RCC 7860 (cell line): ENCODE measurements at regions not wholly inside any gene's neighbourhood (a gene's known extent, or its start where the extent isn't known, plus 50 kb on each side); places are given as distances from the start of the nearest gene placed in this dataset.

Source experiments
- DNase-seq: peaks from one replicate; pipeline ENCODE4 v3.0.0-alpha.2; 2015; ENCODE audit warnings: low spot score
- FAIRE-seq: peaks from 2 replicates; lab custom pipeline; 2012; peaks lifted over from hg19 to GRCh38; lab: Jason Lieb, UNC

DNA sequence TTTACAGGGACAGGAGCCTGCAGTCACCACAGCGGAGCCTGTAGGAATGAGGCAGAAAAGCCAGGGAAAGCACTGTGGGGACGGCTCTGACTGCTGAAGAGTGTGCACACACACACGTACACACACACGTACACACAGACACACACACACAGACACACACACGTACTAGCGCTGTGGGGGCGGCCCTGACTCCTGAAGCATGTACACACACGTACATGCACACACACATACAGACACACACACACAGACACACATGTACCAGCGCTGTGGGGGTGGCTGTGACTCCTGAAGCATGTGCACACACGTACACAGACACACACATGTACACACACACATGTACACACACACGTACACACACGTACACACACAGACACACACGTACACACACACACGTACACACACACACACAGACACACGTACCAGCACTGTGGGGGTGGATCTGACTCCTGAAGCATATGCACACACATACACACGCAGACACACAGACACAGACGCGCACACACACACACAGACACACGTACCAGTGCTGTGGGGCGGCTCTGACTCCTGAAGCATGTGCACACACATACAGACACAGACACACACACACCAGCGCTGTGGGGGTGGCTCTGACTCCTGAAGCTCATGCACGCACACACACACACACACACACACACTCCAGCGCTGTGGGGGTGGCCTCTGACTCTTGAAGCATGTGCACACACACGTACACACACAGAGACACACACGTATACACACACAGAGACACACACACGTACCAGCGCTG, 127.3 kb downstream of the DLL1 start:
- DNase-seq (no peak), FAIRE-seq (no peak)

DNA sequence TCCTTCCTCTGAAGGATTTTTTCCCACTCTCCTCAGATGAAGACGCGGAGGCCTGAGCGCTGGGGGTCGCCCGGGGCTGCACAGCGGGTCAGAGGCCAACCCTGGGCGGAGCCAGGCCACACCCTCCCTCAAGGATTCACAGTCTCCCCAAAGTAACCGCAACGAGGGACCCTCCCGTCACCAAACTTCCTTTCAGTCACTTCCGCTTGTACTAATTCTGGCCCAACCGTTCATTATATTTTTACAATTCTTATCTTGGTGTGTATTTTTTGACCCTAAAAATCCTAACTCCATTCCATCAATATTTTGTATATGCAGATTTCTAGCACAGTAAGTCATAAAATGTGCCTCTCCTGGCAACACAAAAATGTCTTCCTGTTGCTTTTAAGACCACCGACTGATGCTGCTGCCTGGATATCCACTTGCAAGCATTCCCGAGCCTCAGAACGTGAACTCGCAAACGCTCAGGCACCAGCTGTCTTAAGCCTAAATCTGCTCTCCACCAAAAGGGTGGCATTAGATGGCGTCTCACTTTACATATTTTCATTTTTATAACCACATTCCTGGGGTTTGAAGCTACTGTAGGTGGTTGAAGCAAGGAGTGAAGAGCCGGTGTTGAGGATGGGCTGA, 128.0 kb downstream of the DLL1 start:
- DNase-seq (no peak), FAIRE-seq (no peak)

DNA sequence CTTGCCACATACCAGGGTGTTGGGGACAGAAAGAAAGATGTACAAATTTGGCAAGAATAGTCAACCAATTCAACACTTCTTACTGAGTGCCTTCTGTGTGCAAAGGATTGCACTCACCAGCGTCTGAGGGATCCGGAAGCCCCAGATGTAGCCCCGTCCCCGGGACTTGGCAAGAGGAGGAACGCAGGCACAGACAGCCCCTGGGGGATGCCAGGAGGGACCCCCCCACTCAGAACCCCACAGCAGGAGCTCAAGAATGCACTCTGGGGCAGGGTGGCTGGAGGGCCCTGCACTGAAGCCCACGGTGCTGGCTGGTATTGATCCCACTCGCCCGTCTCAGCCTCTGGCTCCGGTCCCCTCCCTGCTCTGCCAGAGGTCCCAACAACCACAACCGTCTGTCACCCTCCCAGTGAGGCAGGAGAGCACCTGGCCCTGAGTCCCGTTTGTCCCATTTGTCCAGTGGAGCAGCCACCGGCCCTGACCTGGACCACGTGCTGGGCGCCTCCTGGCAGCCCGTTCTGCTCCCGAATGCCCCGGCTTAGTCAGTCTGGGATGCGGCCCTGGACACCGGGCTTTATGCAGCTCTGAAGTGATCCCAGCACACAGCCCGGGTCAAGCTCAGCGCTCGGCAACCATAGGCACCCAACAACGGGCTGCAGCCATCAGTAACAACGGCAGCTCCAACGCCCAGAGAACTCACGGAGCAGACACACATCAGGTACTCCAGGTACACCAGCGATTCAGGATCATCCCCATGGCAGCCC, 128.7 kb downstream of the DLL1 start:
- FAIRE-seq (no peak), DNase-seq (no peak)

DNA sequence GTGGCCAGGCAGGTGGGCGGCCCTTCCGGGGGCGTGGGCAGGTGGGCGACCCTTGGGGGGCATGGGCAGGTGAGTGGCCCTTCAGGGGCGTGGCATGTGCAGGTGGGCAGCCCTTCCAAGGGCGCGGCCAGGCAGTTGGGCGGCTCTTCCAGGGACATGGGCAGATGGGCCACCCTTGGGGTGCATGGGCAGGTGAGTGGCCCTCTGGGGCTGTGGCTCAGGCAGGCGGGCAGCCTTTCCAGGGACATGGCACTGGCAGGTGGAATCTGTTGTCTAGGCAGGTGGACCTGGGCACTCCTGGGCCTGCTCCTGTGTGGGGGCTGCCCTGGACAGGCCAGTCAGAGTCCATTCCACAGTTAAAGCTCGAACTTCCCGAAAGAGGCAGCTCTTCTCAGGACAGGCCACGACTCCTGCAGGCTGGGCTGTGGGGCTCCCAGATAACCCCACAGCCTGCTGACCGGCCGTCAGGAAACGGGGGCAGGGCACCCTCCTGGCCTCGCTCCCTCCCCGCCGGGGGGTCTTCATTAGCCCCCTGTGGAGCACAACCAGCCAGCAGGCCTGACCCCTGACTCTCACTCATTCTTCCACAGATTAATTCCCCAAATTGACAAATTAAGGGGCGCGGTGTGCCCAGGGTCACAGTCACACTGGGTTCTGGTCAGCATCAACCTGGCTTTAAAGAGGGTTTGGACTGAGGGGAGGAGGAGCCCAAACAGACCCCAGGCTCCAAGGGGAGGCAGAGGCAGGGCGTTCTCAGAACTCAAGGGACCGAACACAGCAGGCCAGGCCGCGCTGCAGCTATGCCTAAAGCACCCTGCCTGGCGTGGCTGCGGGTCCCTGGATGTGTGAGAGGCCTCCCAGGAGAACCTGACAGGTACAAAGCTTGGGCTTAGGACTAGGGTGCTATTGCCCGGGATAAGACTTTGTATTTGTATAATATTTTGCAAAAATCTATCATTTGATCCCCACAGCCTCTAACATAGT, 130.0 kb downstream of the DLL1 start:
- DNase-seq (no peak), FAIRE-seq (no peak)

DNA sequence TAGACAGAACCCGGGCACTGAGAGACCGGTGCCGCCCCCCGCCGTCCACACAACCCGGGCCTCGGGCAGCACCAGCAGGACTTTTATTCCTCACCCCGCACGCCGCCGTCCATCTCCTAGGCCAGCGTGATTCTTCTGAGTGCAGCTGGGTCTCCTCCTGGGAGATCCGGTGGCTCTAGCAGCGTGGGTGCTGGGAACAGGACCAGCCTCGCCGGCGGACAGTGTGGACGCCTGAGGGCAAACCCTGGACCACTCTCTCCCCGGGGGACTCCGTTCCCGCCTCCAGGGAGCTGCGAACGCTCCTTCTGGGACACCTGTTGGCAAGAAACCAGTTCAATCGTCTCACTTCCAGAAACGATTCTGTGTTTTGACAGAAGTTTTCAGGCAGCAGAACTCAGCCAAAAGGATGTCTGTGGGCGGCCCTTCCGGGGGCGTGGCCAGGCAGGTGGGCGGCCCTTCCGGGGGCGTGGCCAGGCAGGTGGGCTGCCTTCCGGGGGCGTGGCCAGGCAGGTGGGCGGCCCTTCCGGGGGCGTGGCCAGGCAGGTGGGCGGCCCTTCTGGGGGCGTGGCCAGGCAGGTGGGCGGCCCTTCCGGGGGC, 130.7 kb downstream of the DLL1 start:
- no peak for DNase-seq
- FAIRE-seq: no peak

DNA sequence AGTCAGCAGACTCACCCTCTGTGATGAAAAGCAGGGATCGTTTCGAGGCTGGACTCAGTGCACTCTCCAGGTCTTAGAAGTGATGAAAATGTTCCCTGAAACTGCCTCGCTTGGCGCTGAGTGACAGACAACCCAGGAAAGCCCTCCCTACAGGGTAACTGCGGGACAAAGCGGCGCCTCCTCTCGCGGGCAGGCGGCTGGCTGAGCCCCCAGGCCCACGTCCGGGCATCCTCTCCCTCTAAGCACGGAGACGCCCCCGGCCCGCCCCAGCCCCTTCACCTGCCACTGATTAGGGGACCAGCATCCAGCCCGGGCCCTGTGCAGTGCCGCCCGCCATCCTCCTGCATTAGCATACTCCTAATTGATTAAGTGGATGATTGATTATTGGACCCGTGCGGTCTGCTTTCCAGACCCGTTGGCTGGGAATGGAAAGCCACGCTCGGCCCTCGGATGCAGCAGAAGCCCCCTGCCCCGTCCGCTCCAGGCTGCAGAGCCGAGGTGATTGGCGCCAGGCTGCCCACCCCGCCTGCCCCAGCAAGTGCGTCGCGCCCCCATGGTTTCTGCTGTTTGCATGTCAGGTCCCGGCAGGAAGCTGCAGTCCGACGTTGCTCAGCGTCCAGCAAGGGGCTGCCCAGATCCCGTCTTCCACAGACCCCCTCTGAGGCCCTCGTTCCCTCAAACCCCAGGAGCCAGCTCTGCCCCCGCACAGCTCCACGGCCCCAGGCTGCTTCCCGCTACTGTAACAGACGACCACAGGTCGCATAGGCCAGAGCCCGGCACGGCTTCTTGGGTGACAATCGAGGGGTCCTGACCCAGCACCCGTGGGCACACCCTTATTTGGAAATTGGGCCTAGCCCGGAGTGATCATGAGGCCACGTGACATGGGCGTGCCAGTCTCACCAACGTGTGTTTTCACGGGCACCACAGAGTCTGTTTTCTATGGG, 131.6 kb downstream of the DLL1 start:
- FAIRE-seq: no peak
- DNase-seq: no peak

DNA sequence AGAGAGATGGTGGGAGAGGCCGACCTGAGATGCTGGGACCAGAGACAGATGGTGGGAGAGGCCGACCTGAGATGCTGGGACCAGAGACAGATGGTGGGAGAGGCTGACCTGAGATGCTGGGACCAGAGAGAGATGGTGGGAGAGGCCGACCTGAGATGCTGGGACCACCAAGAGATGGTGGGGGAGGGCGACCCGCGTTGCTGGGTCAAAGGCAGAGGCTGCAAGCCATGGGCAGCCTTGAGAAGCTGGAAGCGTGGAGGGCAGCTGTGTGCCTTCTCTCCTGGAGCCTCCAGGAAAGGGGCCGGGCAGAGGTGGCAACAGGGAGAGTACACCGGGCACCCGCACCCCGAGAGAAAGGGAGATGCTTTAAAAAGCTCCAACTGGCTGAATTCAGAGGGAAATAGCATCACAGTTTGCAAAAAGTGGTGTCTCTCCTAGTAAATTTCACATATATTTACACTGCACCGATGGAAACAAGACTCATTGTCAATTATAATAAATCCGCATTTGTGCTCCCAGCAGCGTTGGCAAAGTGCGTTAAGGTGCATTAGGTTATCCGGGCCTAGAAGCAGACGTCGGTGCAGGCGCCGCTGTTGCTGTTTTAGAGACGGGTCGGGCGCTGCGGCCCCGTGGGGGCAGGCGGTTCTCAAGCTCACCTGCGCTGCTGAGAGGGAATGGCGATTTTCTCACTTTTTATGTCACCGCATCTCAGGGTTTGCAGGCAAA, 132.4 kb downstream of the DLL1 start:
- DNase-seq: no peak
- FAIRE-seq: no peak

DNA sequence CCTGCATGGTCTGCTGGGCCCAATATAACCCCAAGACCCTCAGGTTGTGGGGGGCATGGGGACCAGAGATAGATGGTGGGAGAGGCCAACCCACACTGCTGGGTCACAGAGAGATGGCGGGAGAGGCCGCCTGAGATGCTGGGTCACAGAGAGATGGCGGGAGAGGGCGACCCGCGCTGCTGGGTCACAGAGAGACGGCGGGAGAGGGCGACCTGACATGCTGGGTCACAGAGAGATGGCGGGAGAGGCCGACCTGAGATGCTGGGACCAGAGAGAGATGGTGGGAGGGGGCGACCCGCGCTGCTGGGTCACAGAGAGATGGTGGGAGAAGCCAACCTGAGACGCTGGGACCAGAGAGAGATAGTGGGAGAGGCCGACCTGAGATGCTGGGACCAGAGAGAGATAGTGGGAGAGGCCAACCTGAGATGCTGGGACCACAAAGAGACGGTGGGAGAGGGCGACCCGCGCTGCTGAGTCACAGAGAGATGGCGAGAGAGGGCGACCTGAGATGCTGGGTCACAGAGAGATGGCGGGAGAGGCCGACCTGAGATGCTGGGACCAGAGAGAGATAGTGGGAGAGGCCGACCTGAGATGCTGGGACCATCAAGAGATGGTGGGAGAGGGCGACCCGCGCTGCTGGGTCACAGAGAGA, 133.2 kb downstream of the DLL1 start:
- FAIRE-seq (no peak), DNase-seq (no peak)

DNA sequence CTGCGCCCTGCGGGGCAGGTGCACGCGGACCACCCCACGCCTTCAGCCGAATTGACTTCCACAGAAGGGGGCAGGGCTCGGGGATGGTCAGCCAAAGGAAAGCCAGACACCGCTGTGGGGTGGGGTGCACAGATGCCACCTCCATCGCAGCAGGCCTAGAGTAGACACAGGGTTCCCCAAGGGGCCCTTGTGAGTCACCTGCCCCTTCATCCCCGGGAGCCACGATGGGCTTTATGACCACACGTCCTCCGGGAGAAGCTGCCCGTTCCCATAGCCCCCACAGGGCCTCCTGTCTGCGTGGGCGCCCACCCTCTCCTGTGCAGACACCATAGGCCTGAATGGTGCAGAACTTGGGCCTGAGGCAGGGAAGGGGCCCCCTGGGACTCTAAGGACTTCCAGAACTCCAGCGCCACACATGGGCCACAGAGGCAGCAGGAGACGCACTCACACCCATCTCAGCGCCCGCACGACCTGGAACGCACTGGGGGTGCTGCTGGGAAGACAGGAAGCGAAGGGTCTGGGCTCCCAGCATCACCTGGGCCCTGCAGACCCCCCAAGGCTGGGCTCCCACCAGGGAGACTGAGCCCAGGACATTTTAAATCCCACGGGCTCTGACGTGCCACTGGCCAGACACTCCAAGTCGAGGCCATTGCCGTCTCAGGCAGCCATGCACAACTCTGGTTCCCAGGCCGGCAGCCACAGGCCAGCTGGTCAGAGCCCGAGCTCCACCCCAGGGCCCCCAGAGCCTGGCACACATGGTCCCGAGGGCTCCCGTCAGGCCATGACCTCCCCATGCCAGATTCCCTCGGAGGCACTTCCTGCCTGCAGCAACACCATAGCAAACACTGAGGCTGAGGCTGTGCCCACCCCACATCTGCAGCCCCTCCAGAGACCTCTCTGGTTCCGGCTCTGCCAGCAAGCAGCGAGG, 134.2 kb downstream of the DLL1 start:
- DNase-seq: no peak
- FAIRE-seq: no peak

DNA sequence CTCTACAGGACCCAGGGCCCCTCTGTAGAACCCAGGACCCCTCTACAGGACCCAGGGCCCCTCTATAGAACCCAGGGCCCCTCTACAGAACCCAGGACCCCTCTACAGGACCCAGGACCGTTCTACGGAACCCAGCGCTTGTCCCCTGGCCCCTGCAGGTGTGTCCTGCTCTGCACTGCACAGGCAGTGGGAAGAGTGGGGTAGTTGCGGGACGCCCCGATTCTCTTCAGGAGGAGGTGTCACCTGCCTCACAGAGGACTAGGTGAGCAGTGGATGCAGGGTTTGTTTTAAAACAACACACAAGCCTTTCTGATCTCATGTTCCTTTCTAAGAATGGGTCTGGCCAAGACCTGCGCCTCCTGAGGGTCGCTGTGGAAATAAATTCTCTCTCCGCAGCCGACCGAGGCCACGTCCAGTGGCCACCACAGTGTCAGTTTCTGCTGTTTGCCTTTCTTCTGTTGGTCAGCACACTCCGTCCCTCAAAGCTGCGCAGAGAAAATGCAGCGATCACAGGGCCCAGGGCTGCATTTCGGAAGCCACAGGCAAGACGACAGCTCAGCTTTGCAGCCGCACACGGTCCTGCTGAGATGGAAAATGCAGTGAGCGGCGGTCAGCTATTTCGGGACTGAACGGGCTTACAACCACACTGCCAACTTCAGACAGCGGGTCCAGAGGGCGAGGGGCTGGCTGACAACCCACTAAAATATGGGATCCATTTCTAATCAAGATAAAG, 135.2 kb downstream of the DLL1 start:
- FAIRE-seq (no peak), DNase-seq (no peak)

DNA sequence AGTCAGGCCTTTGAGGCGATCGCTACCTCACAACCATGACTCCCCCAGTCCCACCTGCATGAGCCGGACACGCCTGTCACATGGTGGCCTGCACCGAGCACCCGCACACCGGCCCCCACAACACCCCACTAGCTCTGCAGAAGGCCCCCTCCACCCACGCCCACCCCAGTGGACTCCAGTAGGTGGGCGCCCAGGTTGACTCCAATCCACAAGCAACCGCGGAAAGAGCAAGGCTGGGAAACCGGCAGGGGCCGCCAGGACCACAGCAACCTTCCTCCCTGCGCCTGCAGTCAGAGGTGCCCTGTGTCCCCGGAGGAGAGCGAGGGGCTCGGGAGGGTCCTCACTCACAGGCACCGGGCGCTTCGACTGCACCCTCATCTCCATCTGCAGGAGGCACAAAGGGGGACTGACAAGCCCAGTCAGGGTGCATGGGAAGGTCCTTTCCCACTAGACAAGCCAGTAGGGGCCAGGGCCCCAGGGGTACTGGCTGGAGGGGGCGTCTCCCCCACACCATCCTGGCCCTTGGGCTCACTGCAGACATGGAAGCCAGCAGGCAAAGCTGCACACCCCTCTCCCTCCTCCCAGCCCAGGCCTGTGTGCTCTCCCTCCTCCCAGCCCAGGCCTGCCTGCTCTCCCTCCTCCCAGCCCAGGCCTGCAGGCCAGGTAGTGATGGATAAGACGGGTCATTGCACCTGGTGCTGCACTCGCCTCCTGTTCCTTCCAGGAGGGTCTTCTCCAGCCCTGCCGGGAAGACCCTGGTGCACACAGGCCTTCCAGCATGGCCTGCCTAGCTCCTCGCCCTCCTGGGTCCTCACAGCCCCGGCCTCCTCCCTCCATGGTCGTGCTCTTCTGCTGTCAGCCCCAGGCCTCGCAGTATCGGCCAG, 137.2 kb downstream of the DLL1 start:
- DNase-seq: no peak
- no peak for FAIRE-seq

DNA sequence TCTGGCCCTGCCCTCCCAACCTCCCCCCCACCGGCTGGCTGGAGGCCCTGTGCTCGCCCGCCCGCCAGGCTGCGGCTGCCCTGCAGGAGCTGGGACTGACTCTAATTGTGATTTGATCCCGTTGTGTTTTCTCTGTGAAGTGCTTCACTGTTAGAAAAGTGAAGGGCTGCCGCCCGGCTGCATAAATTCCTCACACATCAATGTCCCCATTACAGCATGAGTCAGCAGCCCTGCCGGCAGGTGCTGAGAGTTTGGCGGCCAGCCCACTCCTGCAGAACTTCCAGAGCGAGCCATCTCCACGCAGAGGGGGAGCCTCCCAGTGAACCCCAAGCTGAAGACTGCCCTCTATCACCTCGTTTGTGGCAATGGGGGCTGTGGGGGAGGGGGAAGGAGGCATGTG, 137.9 kb downstream of the DLL1 start:
- DNase-seq: peak; percentile 10
- FAIRE-seq: no peak

DNA sequence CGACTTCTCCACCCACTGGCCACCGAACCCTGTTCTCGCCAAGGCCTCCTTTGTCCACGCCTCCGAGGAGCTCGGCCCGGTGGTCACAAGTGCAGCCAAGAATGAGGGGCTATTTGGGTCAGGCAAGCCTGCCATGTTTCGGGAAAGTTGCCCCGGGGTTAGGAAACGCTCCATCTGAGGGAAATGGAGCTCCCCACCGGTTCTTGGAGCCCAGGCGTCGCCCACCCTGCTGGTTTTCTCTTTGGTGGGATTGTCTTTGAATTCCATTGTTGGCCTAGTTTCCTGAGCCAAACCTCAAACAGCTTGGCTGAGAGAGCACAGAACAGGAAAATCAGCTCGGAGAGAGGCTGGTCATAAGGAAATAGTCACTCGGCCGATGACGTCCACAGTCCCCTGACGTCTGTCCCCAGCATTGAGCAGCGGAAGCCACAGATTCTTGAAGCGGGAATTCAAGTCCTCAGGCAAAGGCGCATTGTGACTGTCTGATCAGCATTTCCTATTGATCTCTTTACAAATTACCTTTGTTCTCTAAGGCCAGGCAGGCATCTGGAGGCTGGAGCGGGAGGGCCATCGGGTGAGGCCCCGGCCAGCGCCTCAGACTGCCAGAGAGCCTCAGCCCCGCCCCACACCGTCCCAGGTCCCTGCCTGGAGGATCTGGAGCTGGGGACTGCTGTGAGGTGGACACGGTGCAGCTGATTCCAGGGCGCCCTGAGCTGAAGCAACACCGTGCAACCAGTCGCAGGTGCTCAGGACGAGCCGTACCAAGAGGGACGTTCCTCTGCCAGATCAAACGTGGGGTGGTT, 138.6 kb downstream of the DLL1 start:
- FAIRE-seq (no peak), DNase-seq (no peak)

DNA sequence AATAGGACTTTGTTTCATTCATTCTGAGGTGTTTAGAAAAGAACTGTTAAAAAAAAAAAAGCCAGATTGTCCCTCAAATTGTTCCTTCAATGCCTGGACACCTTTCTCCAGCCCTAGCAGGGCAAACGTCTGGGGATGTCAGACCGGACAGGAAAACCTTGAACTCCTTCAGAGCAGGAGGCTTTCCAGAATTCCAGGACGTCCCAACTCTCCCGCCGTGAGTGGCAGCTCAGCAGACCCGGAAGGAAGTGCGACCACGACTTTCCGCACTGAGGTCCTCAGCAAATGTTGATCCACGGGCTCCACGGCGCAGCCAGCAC, 139.1 kb downstream of the DLL1 start:
- no peak for DNase-seq
- FAIRE-seq: no peak

DNA sequence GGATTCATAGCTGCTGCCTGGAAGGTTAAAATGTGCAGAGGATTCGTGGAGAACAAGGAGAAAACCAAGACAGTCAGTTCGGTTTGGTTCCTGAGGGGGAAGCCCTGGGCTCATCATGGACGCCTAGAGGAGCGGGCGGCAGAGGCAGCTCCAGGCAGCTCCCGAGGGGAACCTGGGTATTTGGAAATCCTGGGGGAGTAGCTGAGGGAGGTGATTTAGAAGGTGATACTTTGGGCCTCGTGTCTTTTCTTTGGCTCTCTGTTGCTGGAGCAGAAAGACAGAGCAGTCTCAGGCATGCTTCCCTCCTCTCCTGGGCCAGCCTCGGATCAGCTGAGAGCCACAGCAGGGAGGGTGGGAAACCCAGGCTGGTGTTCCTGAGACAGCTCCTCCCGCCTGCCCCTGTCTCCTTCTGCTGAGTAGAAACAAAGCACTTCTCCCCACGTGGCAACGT, 139.5 kb downstream of the DLL1 start:
- no peak for DNase-seq
- FAIRE-seq: no peak
